ENCODE measurements at regions not wholly inside any gene's neighbourhood (a gene's known extent, or its start where the extent isn't known, plus 50 kb on each side); places are given as distances from the start of the nearest gene placed in this dataset.

GRCh38 chr6:12457094-12457493 lies 166.9 kb downstream of the EDN1 start:
- no peak for TF ChIP-seq CTCF (conservative IDR thresholded peaks at IDR 0.05; ENCODE audit: low read length)
- no peak for TF ChIP-seq EZH2phosphoT487 (IDR thresholded peaks at IDR 0.05; ENCODE audit: borderline replicate concordance, low read depth, low read length)

Data from OCI-LY7 (cell line).